ENCODE measurements at regions not wholly inside any gene's neighbourhood (a gene's known extent, or its start where the extent isn't known, plus 50 kb on each side); places are given as distances from the start of the nearest gene placed in this dataset.

- H3K27me3 ChIP-seq (ENCODE audit: insufficient read depth, low read length, poor library complexity) = no peaks in the 10 kb centered on the region
- TF ChIP-seq EZH2 (IDR thresholded peaks at IDR 0.05; ENCODE audit: borderline replicate concordance, low read depth, low read length, severe bottlenecking) (no peak), CTCF (IDR thresholded peaks at IDR 0.05; ENCODE audit: borderline replicate concordance, extremely low read depth, low read length, poor library complexity, severe bottlenecking) (no peak)
- H3K36me3 ChIP-seq (ENCODE audit: insufficient read depth, low read length) = no peaks in the 10 kb centered on the region
- no peak overlapping the region for H3K27ac ChIP-seq (ENCODE audit: low read length)
- no peak overlapping the region for H2AFZ ChIP-seq (ENCODE audit: low read depth, low read length)
- H3K9ac ChIP-seq (ENCODE audit: low read depth, low read length) = no peak overlapping the region
- no peaks in the 10 kb centered on the region for H3K4me1 ChIP-seq (ENCODE audit: insufficient read depth, low read length)
- no peak overlapping the region for H3K4me2 ChIP-seq (ENCODE audit: insufficient read depth, low read length)
- no peak overlapping the region for H3K4me3 ChIP-seq (ENCODE audit: low read depth in 1 of 2, low read length in 2 of 2)
- no peaks in the 10 kb centered on the region for H4K20me1 ChIP-seq (ENCODE audit: insufficient read depth, low read length)
- DNase-seq (no peak), ATAC-seq (ENCODE audit: insufficient read depth, low read depth) (no peak)
- no peaks in the 10 kb centered on the region for H3K79me2 ChIP-seq (ENCODE audit: insufficient read depth, low read length)
- H3K9me3 ChIP-seq (ENCODE audit: insufficient read depth, low read length, severe bottlenecking) = no peaks in the 10 kb centered on the region
Measured at GRCh38 chr7:88399036-88399435, 92.3 kb upstream of the STEAP4 start.

GRCh38 chr7:88398459-88398858 is 91.8 kb upstream of the STEAP4 start:
- no peaks in the 10 kb centered on the region for H4K20me1 ChIP-seq (ENCODE audit: insufficient read depth, low read length)
- no peaks in the 10 kb centered on the region for H3K4me1 ChIP-seq (ENCODE audit: insufficient read depth, low read length)
- no peaks in the 10 kb centered on the region for H3K36me3 ChIP-seq (ENCODE audit: insufficient read depth, low read length)
- no peaks in the 10 kb centered on the region for H3K27me3 ChIP-seq (ENCODE audit: insufficient read depth, low read length, poor library complexity)
- no peaks in the 10 kb centered on the region for H3K79me2 ChIP-seq (ENCODE audit: insufficient read depth, low read length)
- no peak overlapping the region for H3K9ac ChIP-seq (ENCODE audit: low read depth, low read length)
- no peak for TF ChIP-seq CTCF (IDR thresholded peaks at IDR 0.05; ENCODE audit: borderline replicate concordance, extremely low read depth, low read length, poor library complexity, severe bottlenecking)
- TF ChIP-seq EZH2 (IDR thresholded peaks at IDR 0.05; ENCODE audit: borderline replicate concordance, low read depth, low read length, severe bottlenecking) = no peak
- no peak for DNase-seq
- no peaks in the 10 kb centered on the region for H3K9me3 ChIP-seq (ENCODE audit: insufficient read depth, low read length, severe bottlenecking)
- ATAC-seq (ENCODE audit: insufficient read depth, low read depth) = no peak
- H3K4me3 ChIP-seq (ENCODE audit: low read depth in 1 of 2, low read length in 2 of 2) = no peak overlapping the region
- H2AFZ ChIP-seq (ENCODE audit: low read depth, low read length) = no peak overlapping the region
- H3K4me2 ChIP-seq (ENCODE audit: insufficient read depth, low read length) = no peak overlapping the region
- H3K27ac ChIP-seq (ENCODE audit: low read length) = no peak overlapping the region

- ATAC-seq (ENCODE audit: insufficient read depth, low read depth) (no peak), DNase-seq (no peak)
- Histone ChIP-seq H2AFZ (ENCODE audit: low read depth, low read length) (no peak overlapping the region), H3K4me3 (ENCODE audit: low read depth in 1 of 2, low read length in 2 of 2) (no peak overlapping the region), H3K79me2 (ENCODE audit: insufficient read depth, low read length) (no peaks in the 10 kb centered on the region), H3K9ac (ENCODE audit: low read depth, low read length) (no peak overlapping the region), H3K27ac (ENCODE audit: low read length) (no peak overlapping the region), H3K36me3 (ENCODE audit: insufficient read depth, low read length) (no peaks in the 10 kb centered on the region), H3K9me3 (ENCODE audit: insufficient read depth, low read length, severe bottlenecking) (no peaks in the 10 kb centered on the region), H4K20me1 (ENCODE audit: insufficient read depth, low read length) (no peaks in the 10 kb centered on the region), H3K4me1 (ENCODE audit: insufficient read depth, low read length) (no peaks in the 10 kb centered on the region), H3K4me2 (ENCODE audit: insufficient read depth, low read length) (no peak overlapping the region), H3K27me3 (ENCODE audit: insufficient read depth, low read length, poor library complexity) (no peaks in the 10 kb centered on the region)
- no peak for TF ChIP-seq EZH2 (IDR thresholded peaks at IDR 0.05; ENCODE audit: borderline replicate concordance, low read depth, low read length, severe bottlenecking)
- TF ChIP-seq CTCF (IDR thresholded peaks at IDR 0.05; ENCODE audit: borderline replicate concordance, extremely low read depth, low read length, poor library complexity, severe bottlenecking) = no peak
Measured at GRCh38 chr7:88396948-88397322, 90.2 kb upstream of the STEAP4 start.

All from DND-41 (cell line).